Tibial nerve (tissue), 3 donors: ENCODE measurements at regions not wholly inside any gene's neighbourhood (a gene's known extent, or its start where the extent isn't known, plus 50 kb on each side); places are given as distances from the start of the nearest gene placed in this dataset.

Experiments
- POLR2A ChIP-seq, 2 donors: fragments of 450-650 bp; IDR thresholded peaks; one replicate each; pipeline ENCODE4 v1.6.1; 2017; ENCODE audit warnings: antibody characterized with exemption in 2 of 2, mild to moderate bottlenecking in 2 of 2, moderate library complexity in 2 of 2
- TF ChIP-seq, protein P1 (sequence below), 5 experiments: fragments of 200-600 bp in 3 of 5; fragments of 450-650 bp in 2 of 5; sonication (generic) in 3 of 5; IDR thresholded peaks; one replicate each; pipeline ENCODE4 v1.5.1; 2016 to 2019; ENCODE audit warnings: antibody characterized with exemption in 5 of 5, mild to moderate bottlenecking in 3 of 5, moderate library complexity in 2 of 5

DNA sequence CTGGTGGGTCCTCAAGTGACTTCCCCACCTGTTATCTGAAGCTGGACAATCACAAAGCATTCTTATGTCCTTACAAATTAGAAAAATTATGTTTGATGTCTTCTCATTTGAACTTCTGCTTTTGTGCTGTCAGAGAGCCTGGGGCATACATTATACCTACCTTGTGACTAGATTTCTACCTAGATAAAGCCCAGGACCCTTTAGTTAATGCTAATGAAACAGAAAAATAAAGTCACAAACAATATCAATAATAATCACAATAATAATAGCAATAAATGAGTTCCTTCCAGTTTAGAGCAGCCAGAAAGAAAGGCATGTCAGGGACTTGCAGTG lies 456.4 kb downstream of the SETBP1 start:
- TF ChIP-seq, protein P1, sequence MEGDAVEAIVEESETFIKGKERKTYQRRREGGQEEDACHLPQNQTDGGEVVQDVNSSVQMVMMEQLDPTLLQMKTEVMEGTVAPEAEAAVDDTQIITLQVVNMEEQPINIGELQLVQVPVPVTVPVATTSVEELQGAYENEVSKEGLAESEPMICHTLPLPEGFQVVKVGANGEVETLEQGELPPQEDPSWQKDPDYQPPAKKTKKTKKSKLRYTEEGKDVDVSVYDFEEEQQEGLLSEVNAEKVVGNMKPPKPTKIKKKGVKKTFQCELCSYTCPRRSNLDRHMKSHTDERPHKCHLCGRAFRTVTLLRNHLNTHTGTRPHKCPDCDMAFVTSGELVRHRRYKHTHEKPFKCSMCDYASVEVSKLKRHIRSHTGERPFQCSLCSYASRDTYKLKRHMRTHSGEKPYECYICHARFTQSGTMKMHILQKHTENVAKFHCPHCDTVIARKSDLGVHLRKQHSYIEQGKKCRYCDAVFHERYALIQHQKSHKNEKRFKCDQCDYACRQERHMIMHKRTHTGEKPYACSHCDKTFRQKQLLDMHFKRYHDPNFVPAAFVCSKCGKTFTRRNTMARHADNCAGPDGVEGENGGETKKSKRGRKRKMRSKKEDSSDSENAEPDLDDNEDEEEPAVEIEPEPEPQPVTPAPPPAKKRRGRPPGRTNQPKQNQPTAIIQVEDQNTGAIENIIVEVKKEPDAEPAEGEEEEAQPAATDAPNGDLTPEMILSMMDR (IDR thresholded peaks at IDR 0.05), result no peak
- no peak for TF ChIP-seq POLR2A (IDR thresholded peaks at IDR 0.05)
